Gastrocnemius medialis (tissue), 4 donors: ENCODE measurements at regions not wholly inside any gene's neighbourhood (a gene's known extent, or its start where the extent isn't known, plus 50 kb on each side); places are given as distances from the start of the nearest gene placed in this dataset.
"Not testable (repeated sequence)": the region's sequence is repeated elsewhere in the genome, so short reads cannot be mapped to it uniquely, and the experiment has no call there.

Source experiments
- ATAC-seq, 2 donors: fragments of 150-250 bp; one replicate each; pipeline ENCODE4 v1.9.1; 2016
- DNase-seq, 2 donors: peaks; one replicate each; pipeline ENCODE4 v3.0.0-alpha.2; 2019
- H3K27ac ChIP-seq, 4 donors: fragments of 200-600 bp; sonication (generic); 1 replicate in 1 of 4; 2 replicates in 3 of 4; pipeline ENCODE4 v1.5.1; 2016 to 2018; ENCODE audit warnings: mild to moderate bottlenecking in 2 of 4, moderate library complexity in 1 of 4
- H3K27me3 ChIP-seq, 3 donors: fragments of 200-600 bp; sonication (generic) in 2 of 3; 1 replicate in 1 of 3; 2 replicates in 2 of 3; pipeline versions ENCODE4 v1.5.1 to v1.6.0; 2016 to 2019; ENCODE audit warnings: mild to moderate bottlenecking in 1 of 3, moderate library complexity in 1 of 3
- H3K36me3 ChIP-seq, 2 donors: fragments of 200-600 bp; sonication (generic) in 1 of 2; one replicate each; pipeline ENCODE4 v1.5.1; 2017 to 2018
- H3K4me1 ChIP-seq, 2 donors: fragments of 200-600 bp; sonication (generic) in 1 of 2; one replicate each; pipeline ENCODE4 v1.5.1; 2016 to 2017; ENCODE audit warnings: mild to moderate bottlenecking in 2 of 2
- H3K4me3 ChIP-seq, 4 donors: fragments of 200-600 bp; sonication (generic) in 3 of 4; 1 replicate in 1 of 4; 2 replicates in 3 of 4; pipeline ENCODE4 v1.5.1; 2016 to 2019; ENCODE audit warnings: mild to moderate bottlenecking in 2 of 4
- H3K9me3 ChIP-seq, 3 donors: fragments of 200-600 bp; sonication (generic) in 2 of 3; 1 replicate in 1 of 3; 2 replicates in 2 of 3; pipeline ENCODE4 v1.5.1; 2016 to 2019
- CTCF ChIP-seq, 5 experiments: fragments of 450-650 bp in 3 of 5; fragments of 200-600 bp in 2 of 5; sonication (generic) in 2 of 5; IDR thresholded peaks in 4 of 5; conservative IDR thresholded peaks in 1 of 5; 1 replicate in 4 of 5; 2 replicates in 1 of 5; pipeline ENCODE4 v1.5.1; 2016 to 2019; ENCODE audit warnings: antibody characterized with exemption in 5 of 5, mild to moderate bottlenecking in 3 of 5, moderate library complexity in 3 of 5
- POLR2A ChIP-seq, 2 donors: fragments of 450-650 bp; IDR thresholded peaks; one replicate each; pipeline ENCODE4 v1.6.1; 2017; ENCODE audit warnings: antibody characterized with exemption in 2 of 2, mild to moderate bottlenecking in 2 of 2, moderate library complexity in 2 of 2
- in situ Hi-C, 4 donors: fragments of 200-750 bp; cut with MboI; loops; one replicate each; pipeline versions ENCODE4 v1.15.0 to v1.8.0; 2017; ENCODE audit warnings: low sequenced_read_pairs in 4 of 4
- intact Hi-C: fragments of 100-400 bp; cut with DNase I; formaldehyde crosslinking; loops from one replicate; pipeline ENCODE4 v1.15.1; 2023; ENCODE audit warnings: low total_unique reads

- in situ Hi-C loops = no loop called here
Measured at GRCh38 chr4:177187371-177187770, 122.3 kb upstream of the NEIL3 start.

GRCh38 chr4:177190995-177191580 lies 118.6 kb upstream of the NEIL3 start:
- Histone ChIP-seq H3K27ac (no peak overlapping the region), H3K27me3 (no peaks in the 10 kb centered on the region), H3K9me3 (no peaks in the 10 kb centered on the region), H3K4me1 (no peaks in the 10 kb centered on the region), H3K4me3 (no peak overlapping the region), H3K36me3 (no peaks in the 10 kb centered on the region)
- ATAC-seq (no peak), DNase-seq (no peak)
- in situ Hi-C loops (no loop called here), intact Hi-C loops (no loop called here)
- TF ChIP-seq POLR2A (IDR thresholded peaks at IDR 0.05) = no peak
- no peak for TF ChIP-seq CTCF (IDR thresholded peaks at IDR 0.05 in 4 of 5, conservative IDR thresholded peaks at IDR 0.05 in 1 of 5)

More at GRCh38 chr4:177187371-177187770, 122.3 kb upstream of the NEIL3 start:
- TF ChIP-seq POLR2A (IDR thresholded peaks at IDR 0.05) (no peak), CTCF (IDR thresholded peaks at IDR 0.05 in 4 of 5, conservative IDR thresholded peaks at IDR 0.05 in 1 of 5) (no peak)
- intact Hi-C loops = no loop called here
- Histone ChIP-seq H3K27ac (no peak overlapping the region), H3K36me3 (no peaks in the 10 kb centered on the region), H3K4me3 (no peak overlapping the region), H3K4me1 (no peaks in the 10 kb centered on the region), H3K9me3 (no peaks in the 10 kb centered on the region), H3K27me3 (no peaks in the 10 kb centered on the region)
- DNase-seq (no peak), ATAC-seq (no peak)

GRCh38 chr4:177191586-177191985 lies 118.1 kb upstream of the NEIL3 start:
- H3K27ac ChIP-seq = no peak overlapping the region
- no peaks in the 10 kb centered on the region for H3K4me1 ChIP-seq
- DNase-seq (no peak), ATAC-seq (no peak)
- TF ChIP-seq POLR2A (IDR thresholded peaks at IDR 0.05) = no peak
- TF ChIP-seq CTCF (IDR thresholded peaks at IDR 0.05 in 4 of 5, conservative IDR thresholded peaks at IDR 0.05 in 1 of 5) = no peak
- intact Hi-C loops (no loop called here), in situ Hi-C loops (no loop called here)
- H3K9me3 ChIP-seq = no peaks in the 10 kb centered on the region
- H3K27me3 ChIP-seq = no peaks in the 10 kb centered on the region
- H3K4me3 ChIP-seq = no peak overlapping the region
- H3K36me3 ChIP-seq = no peaks in the 10 kb centered on the region

- H3K36me3 ChIP-seq = no peaks in the 10 kb centered on the region
- intact Hi-C loops (no loop called here), in situ Hi-C loops (no loop called here)
- H3K9me3 ChIP-seq = no peaks in the 10 kb centered on the region
- ATAC-seq = no peak
- H3K4me3 ChIP-seq = no peak overlapping the region
- no peak for TF ChIP-seq POLR2A (IDR thresholded peaks at IDR 0.05)
- no peak for TF ChIP-seq CTCF (IDR thresholded peaks at IDR 0.05 in 4 of 5, conservative IDR thresholded peaks at IDR 0.05 in 1 of 5)
- no peak for DNase-seq
- H3K27ac ChIP-seq = no peak overlapping the region
- H3K27me3 ChIP-seq = no peaks in the 10 kb centered on the region
- H3K4me1 ChIP-seq = no peaks in the 10 kb centered on the region
Measured at GRCh38 chr4:177191991-177192390, 117.7 kb upstream of the NEIL3 start.

- H3K36me3 ChIP-seq, ATAC-seq, DNase-seq, intact Hi-C loops, H3K4me3 ChIP-seq, H3K4me1 ChIP-seq, H3K27ac ChIP-seq, in situ Hi-C loops, H3K27me3 ChIP-seq, H3K9me3 ChIP-seq: not testable (repeated sequence)
Measured at GRCh38 chr4:177193024-177193715, 116.5 kb upstream of the NEIL3 start.
